Uterus (tissue), 2 donors: ENCODE measurements at regions not wholly inside any gene's neighbourhood (a gene's known extent, or its start where the extent isn't known, plus 50 kb on each side); places are given as distances from the start of the nearest gene placed in this dataset.

ENCODE experiments used
- CTCF ChIP-seq, 4 experiments: fragments of 200-600 bp in 2 of 4; fragments of 450-650 bp in 2 of 4; sonication (generic) in 2 of 4; IDR thresholded peaks; one replicate each; pipeline ENCODE4 v1.5.1; 2016 to 2019; ENCODE audit warnings: antibody characterized with exemption in 4 of 4, mild to moderate bottlenecking in 2 of 4, moderate library complexity in 1 of 4
- POLR2A ChIP-seq, 2 donors: fragments of 450-650 bp; IDR thresholded peaks; one replicate each; pipeline ENCODE4 v1.6.1; 2016; ENCODE audit warnings: antibody characterized with exemption in 2 of 2, mild to moderate bottlenecking in 1 of 2, moderate library complexity in 1 of 2

GRCh38 chr1:96036763-96037162 lies 684.8 kb upstream of the PTBP2 start:
- no peak for TF ChIP-seq CTCF (IDR thresholded peaks at IDR 0.05)
- TF ChIP-seq POLR2A (IDR thresholded peaks at IDR 0.05), result no peak
